ENCODE measurements at regions not wholly inside any gene's neighbourhood (a gene's known extent, or its start where the extent isn't known, plus 50 kb on each side); places are given as distances from the start of the nearest gene placed in this dataset.

GRCh38 chr3:31452495-31453106 is 80.1 kb upstream of the STT3B start:
- Histone ChIP-seq H3K9me3 (ENCODE audit: control insufficient read depth, insufficient read depth, low read length) (no peaks in the 10 kb centered on the region), H3K27me3 (ENCODE audit: control insufficient read depth, insufficient read depth, low read length) (no peaks in the 10 kb centered on the region), H3K4me3 (ENCODE audit: low read length) (no peak overlapping the region), H3K36me3 (ENCODE audit: control insufficient read depth, insufficient read depth, low read length) (no peaks in the 10 kb centered on the region), H3K4me1 (ENCODE audit: control insufficient read depth, insufficient read depth, low read length) (peaks cover 11% of the 10 kb centered on the region), H3K27ac (ENCODE audit: low read length) (no peak overlapping the region)
- DNase-seq: no peak
- Mint-ChIP-seq H3K4me1 (peaks cover 9 to 11% of the 10 kb centered on the region in 2 donors), H3K4me3 (no peak overlapping the region), H3K36me3 (no peaks in the 10 kb centered on the region), H3K27me3 (ENCODE audit: low read depth in 2 of 2) (peaks cover 0 to 9% of the 10 kb centered on the region in 2 donors), H3K9me3 (no peaks in the 10 kb centered on the region), H3K27ac (no peak overlapping the region)
- WGBS (ENCODE audit: insufficient coverage): 94% methylated on average over 24 of the region's 24 CpGs
- intact Hi-C loops (cut with micrococcal nuclease): no loop called here
- TF ChIP-seq, protein P1, sequence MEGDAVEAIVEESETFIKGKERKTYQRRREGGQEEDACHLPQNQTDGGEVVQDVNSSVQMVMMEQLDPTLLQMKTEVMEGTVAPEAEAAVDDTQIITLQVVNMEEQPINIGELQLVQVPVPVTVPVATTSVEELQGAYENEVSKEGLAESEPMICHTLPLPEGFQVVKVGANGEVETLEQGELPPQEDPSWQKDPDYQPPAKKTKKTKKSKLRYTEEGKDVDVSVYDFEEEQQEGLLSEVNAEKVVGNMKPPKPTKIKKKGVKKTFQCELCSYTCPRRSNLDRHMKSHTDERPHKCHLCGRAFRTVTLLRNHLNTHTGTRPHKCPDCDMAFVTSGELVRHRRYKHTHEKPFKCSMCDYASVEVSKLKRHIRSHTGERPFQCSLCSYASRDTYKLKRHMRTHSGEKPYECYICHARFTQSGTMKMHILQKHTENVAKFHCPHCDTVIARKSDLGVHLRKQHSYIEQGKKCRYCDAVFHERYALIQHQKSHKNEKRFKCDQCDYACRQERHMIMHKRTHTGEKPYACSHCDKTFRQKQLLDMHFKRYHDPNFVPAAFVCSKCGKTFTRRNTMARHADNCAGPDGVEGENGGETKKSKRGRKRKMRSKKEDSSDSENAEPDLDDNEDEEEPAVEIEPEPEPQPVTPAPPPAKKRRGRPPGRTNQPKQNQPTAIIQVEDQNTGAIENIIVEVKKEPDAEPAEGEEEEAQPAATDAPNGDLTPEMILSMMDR (IDR thresholded peaks at IDR 0.05): no peak
- no peak for ATAC-seq

DNA sequence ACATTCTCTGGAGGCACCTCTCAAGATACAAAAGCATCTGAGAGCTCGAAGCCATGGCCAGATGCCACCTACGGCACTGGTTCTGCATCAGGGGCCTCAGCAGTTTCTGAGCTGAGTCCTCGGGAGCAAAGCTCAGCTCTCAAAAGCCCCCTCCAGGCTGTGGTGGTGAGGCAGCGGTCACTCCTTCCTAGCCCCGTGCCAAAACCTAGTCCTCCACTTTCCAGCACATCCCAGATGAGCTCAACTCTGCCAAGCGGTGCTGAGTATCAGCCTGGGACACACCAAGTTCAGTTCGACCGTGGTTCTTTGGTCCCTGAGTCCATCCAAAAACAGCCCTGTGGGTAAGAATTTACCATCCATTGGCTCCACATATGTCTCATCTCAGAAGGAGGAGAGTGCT is 79.3 kb upstream of the STT3B start:
- H3K9me3 Mint-ChIP-seq: no peaks in the 10 kb centered on the region
- H3K36me3 Mint-ChIP-seq: no peaks in the 10 kb centered on the region
- Histone ChIP-seq H3K4me3 (ENCODE audit: low read length) (no peak overlapping the region), H3K9me3 (ENCODE audit: control insufficient read depth, insufficient read depth, low read length) (peaks cover 2% of the 10 kb centered on the region), H3K27ac (ENCODE audit: low read length) (no peak overlapping the region), H3K27me3 (ENCODE audit: control insufficient read depth, insufficient read depth, low read length) (no peaks in the 10 kb centered on the region), H3K4me1 (ENCODE audit: control insufficient read depth, insufficient read depth, low read length) (peaks cover 6% of the 10 kb centered on the region), H3K36me3 (ENCODE audit: control insufficient read depth, insufficient read depth, low read length) (no peaks in the 10 kb centered on the region)
- H3K4me1 Mint-ChIP-seq: peaks cover 8% of the 10 kb centered on the region in 2 donors
- TF ChIP-seq, protein P1 (IDR thresholded peaks at IDR 0.05): no peak
- peaks cover 0 to 9% of the 10 kb centered on the region in 2 donors for H3K27me3 Mint-ChIP-seq (ENCODE audit: low read depth in 2 of 2)
- intact Hi-C loops (cut with micrococcal nuclease): no loop called here
- no peak overlapping the region for H3K27ac Mint-ChIP-seq
- no peak overlapping the region for H3K4me3 Mint-ChIP-seq
- DNase-seq (no peak), ATAC-seq (no peak)
- WGBS (ENCODE audit: insufficient coverage): 80% methylated on average over 8 of the region's 8 CpGs

- Histone ChIP-seq H3K27ac (ENCODE audit: low read length) (no peak overlapping the region), H3K9me3 (ENCODE audit: control insufficient read depth, insufficient read depth, low read length) (peaks cover 2% of the 10 kb centered on the region), H3K4me1 (ENCODE audit: control insufficient read depth, insufficient read depth, low read length) (no peaks in the 10 kb centered on the region), H3K36me3 (ENCODE audit: control insufficient read depth, insufficient read depth, low read length) (no peaks in the 10 kb centered on the region), H3K4me3 (ENCODE audit: low read length) (no peak overlapping the region), H3K27me3 (ENCODE audit: control insufficient read depth, insufficient read depth, low read length) (no peaks in the 10 kb centered on the region)
- H3K27ac Mint-ChIP-seq: no peak overlapping the region
- 91% methylated on average over 5 of the region's 5 CpGs for WGBS (ENCODE audit: insufficient coverage)
- intact Hi-C loops (cut with micrococcal nuclease): no loop called here
- no peaks in the 10 kb centered on the region for H3K4me1 Mint-ChIP-seq
- no peak overlapping the region for H3K4me3 Mint-ChIP-seq
- H3K9me3 Mint-ChIP-seq: no peaks in the 10 kb centered on the region
- ATAC-seq (no peak), DNase-seq (no peak)
- TF ChIP-seq, protein P1 (IDR thresholded peaks at IDR 0.05): no peak
- H3K36me3 Mint-ChIP-seq: no peaks in the 10 kb centered on the region
- H3K27me3 Mint-ChIP-seq (ENCODE audit: low read depth in 2 of 2): peaks cover 0 to 9% of the 10 kb centered on the region in 2 donors
These were observed 77.2 kb upstream of the STT3B start for GRCh38 chr3:31455524-31455923.

DNA sequence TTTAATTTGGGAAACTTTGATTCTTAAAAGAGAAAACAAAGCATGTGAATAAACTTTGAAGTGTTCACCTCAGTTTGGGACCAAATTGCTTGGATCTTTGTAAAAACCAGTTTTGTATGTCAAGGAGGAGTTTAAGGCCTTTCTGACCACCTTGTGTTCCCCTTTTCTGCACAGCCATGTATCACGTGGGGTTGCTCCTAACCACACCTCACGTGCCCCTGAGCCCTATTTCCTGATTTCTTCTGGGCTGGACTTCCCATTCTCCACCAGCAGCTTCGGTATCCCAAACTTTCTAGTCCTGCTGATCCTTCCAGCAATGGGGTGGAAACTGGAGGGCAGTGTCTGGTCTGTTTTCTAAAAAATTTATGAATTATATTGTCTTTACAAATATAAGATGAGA is 76.4 kb upstream of the STT3B start:
- peaks cover 0 to 9% of the 10 kb centered on the region in 2 donors for H3K27me3 Mint-ChIP-seq (ENCODE audit: low read depth in 2 of 2)
- Histone ChIP-seq H3K4me3 (ENCODE audit: low read length) (no peak overlapping the region), H3K36me3 (ENCODE audit: control insufficient read depth, insufficient read depth, low read length) (no peaks in the 10 kb centered on the region), H3K9me3 (ENCODE audit: control insufficient read depth, insufficient read depth, low read length) (peaks cover 2% of the 10 kb centered on the region), H3K4me1 (ENCODE audit: control insufficient read depth, insufficient read depth, low read length) (no peaks in the 10 kb centered on the region), H3K27me3 (ENCODE audit: control insufficient read depth, insufficient read depth, low read length) (no peaks in the 10 kb centered on the region), H3K27ac (ENCODE audit: low read length) (no peak overlapping the region)
- H3K9me3 Mint-ChIP-seq: no peaks in the 10 kb centered on the region
- H3K4me1 Mint-ChIP-seq: peaks cover 5 to 6% of the 10 kb centered on the region in 2 donors
- intact Hi-C loops (cut with micrococcal nuclease): no loop called here
- 35% methylated on average over 3 of the region's 3 CpGs for WGBS (ENCODE audit: insufficient coverage)
- H3K36me3 Mint-ChIP-seq: no peaks in the 10 kb centered on the region
- H3K27ac Mint-ChIP-seq: no peak overlapping the region
- no peak overlapping the region for H3K4me3 Mint-ChIP-seq
- DNase-seq (no peak), ATAC-seq (no peak)
- TF ChIP-seq, protein P1 (IDR thresholded peaks at IDR 0.05): no peak
